ENCODE measurements at regions not wholly inside any gene's neighbourhood (a gene's known extent, or its start where the extent isn't known, plus 50 kb on each side); places are given as distances from the start of the nearest gene placed in this dataset.
"Not testable (repeated sequence)": the region's sequence is repeated elsewhere in the genome, so short reads cannot be mapped to it uniquely, and the experiment has no call there.

- ChIA-PET POLR2A (no interaction called here), SMC1A (ENCODE audit: uncharacterized antibody, unreplicated experiment) (no interaction called here), RAD21 (ENCODE audit: unreplicated experiment) (no interaction called here), CTCF (no interaction called here)
- H2AFZ ChIP-seq (ENCODE audit: control insufficient read depth, low read depth, low read length): no peak overlapping the region
- no peak for ATAC-seq
- no peaks in the 10 kb centered on the region for H3K27me3 ChIP-seq (replicated peaks in 1 of 2; ENCODE audit: control insufficient read depth in 2 of 2, insufficient read depth in 2 of 2, low read length in 1 of 2)
- no peak for TF ChIP-seq ZNF274 (IDR thresholded peaks at IDR 0.05; ENCODE audit: insufficient read depth, insufficient read length)
- no peaks in the 10 kb centered on the region for H3K36me3 ChIP-seq (ENCODE audit: control insufficient read depth in 2 of 2, insufficient read depth in 2 of 2, low read length in 1 of 2)
- no peak overlapping the region for H3K4me2 ChIP-seq (ENCODE audit: control insufficient read depth, insufficient read depth)
- no peaks in the 10 kb centered on the region for H4K20me1 ChIP-seq (ENCODE audit: control insufficient read depth, insufficient read depth)
- no peak for FAIRE-seq
- in situ Hi-C loops (cut with MboI): no loop called here
- no peak overlapping the region for H3K9ac ChIP-seq (ENCODE audit: control insufficient read depth, insufficient read depth, low read length)
- DNase-seq (ENCODE audit: low read depth, low spot score): no peak
- no peak overlapping the region for H3K27ac ChIP-seq (ENCODE audit: control insufficient read depth, insufficient read depth)
- no peaks in the 10 kb centered on the region for H3K4me1 ChIP-seq (ENCODE audit: control insufficient read depth, insufficient read depth, low read length)
- H3K4me3 ChIP-seq: no peak overlapping the region
- 0% methylated on average over 1 of the region's 2 CpGs for WGBS (ENCODE audit: insufficient coverage, insufficient replicate concordance, low lambda C conversion rate, missing lambda C conversion rate)
- no peaks in the 10 kb centered on the region for H3K79me2 ChIP-seq (ENCODE audit: control insufficient read depth, insufficient read depth, low read length)
- no TSS peak for BruUV-seq (replicated peaks)
- intact Hi-C loops (cut with micrococcal nuclease; ENCODE audit: unreplicated experiment): no loop called here
- H3K9me3 ChIP-seq (replicated peaks; ENCODE audit: control insufficient read depth, insufficient read depth, low read length): no peaks in the 10 kb centered on the region
Measured at GRCh38 chr4:19557161-19557560, 694.5 kb upstream of the SLIT2 start.

- H2AFZ ChIP-seq (ENCODE audit: control insufficient read depth, low read depth, low read length); intact Hi-C loops (cut with micrococcal nuclease; ENCODE audit: unreplicated experiment); ATAC-seq; H3K79me2 ChIP-seq (ENCODE audit: control insufficient read depth, insufficient read depth, low read length); SMC1A ChIA-PET (ENCODE audit: uncharacterized antibody, unreplicated experiment); H3K4me3 ChIP-seq; H4K20me1 ChIP-seq (ENCODE audit: control insufficient read depth, insufficient read depth); POLR2A ChIA-PET; DNase-seq (ENCODE audit: low read depth, low spot score); H3K9ac ChIP-seq (ENCODE audit: control insufficient read depth, insufficient read depth, low read length); in situ Hi-C loops (cut with MboI); H3K4me2 ChIP-seq (ENCODE audit: control insufficient read depth, insufficient read depth); BruUV-seq (replicated peaks); H3K4me1 ChIP-seq (ENCODE audit: control insufficient read depth, insufficient read depth, low read length); H3K36me3 ChIP-seq (ENCODE audit: control insufficient read depth in 2 of 2, insufficient read depth in 2 of 2, low read length in 1 of 2); FAIRE-seq; H3K9me3 ChIP-seq (replicated peaks; ENCODE audit: control insufficient read depth, insufficient read depth, low read length); H3K27me3 ChIP-seq (replicated peaks in 1 of 2; ENCODE audit: control insufficient read depth in 2 of 2, insufficient read depth in 2 of 2, low read length in 1 of 2); CTCF ChIA-PET; H3K27ac ChIP-seq (ENCODE audit: control insufficient read depth, insufficient read depth); RAD21 ChIA-PET (ENCODE audit: unreplicated experiment): not testable (repeated sequence)
- 38% methylated on average over 10 of the region's 10 CpGs for WGBS (ENCODE audit: insufficient coverage, insufficient replicate concordance, low lambda C conversion rate, missing lambda C conversion rate)
Measured at GRCh38 chr4:19556276-19556675, 695.4 kb upstream of the SLIT2 start.

- FAIRE-seq: no peak
- in situ Hi-C loops (cut with MboI): no loop called here
- no TSS peak for BruUV-seq (replicated peaks)
- H3K9me3 ChIP-seq (replicated peaks; ENCODE audit: control insufficient read depth, insufficient read depth, low read length): no peaks in the 10 kb centered on the region
- no peak overlapping the region for H3K9ac ChIP-seq (ENCODE audit: control insufficient read depth, insufficient read depth, low read length)
- no peaks in the 10 kb centered on the region for H3K27me3 ChIP-seq (replicated peaks in 1 of 2; ENCODE audit: control insufficient read depth in 2 of 2, insufficient read depth in 2 of 2, low read length in 1 of 2)
- ChIA-PET RAD21 (ENCODE audit: unreplicated experiment) (no interaction called here), POLR2A (no interaction called here), CTCF (no interaction called here), SMC1A (ENCODE audit: uncharacterized antibody, unreplicated experiment) (no interaction called here)
- no peaks in the 10 kb centered on the region for H4K20me1 ChIP-seq (ENCODE audit: control insufficient read depth, insufficient read depth)
- H3K36me3 ChIP-seq (ENCODE audit: control insufficient read depth in 2 of 2, insufficient read depth in 2 of 2, low read length in 1 of 2): no peaks in the 10 kb centered on the region
- no peak overlapping the region for H3K27ac ChIP-seq (ENCODE audit: control insufficient read depth, insufficient read depth)
- DNase-seq (ENCODE audit: low read depth, low spot score): no peak
- no peak overlapping the region for H3K4me3 ChIP-seq
- H3K79me2 ChIP-seq (ENCODE audit: control insufficient read depth, insufficient read depth, low read length): no peaks in the 10 kb centered on the region
- intact Hi-C loops (cut with micrococcal nuclease; ENCODE audit: unreplicated experiment): no loop called here
- 31% methylated on average over 2 of the region's 2 CpGs for WGBS (ENCODE audit: insufficient coverage, insufficient replicate concordance, low lambda C conversion rate, missing lambda C conversion rate)
- H3K4me1 ChIP-seq (ENCODE audit: control insufficient read depth, insufficient read depth, low read length): no peaks in the 10 kb centered on the region
- no peak overlapping the region for H2AFZ ChIP-seq (ENCODE audit: control insufficient read depth, low read depth, low read length)
- no peak overlapping the region for H3K4me2 ChIP-seq (ENCODE audit: control insufficient read depth, insufficient read depth)
- no peak for ATAC-seq
- TF ChIP-seq CHD4 (IDR thresholded peaks at IDR 0.05) (no peak), FOXM1 (IDR thresholded peaks at IDR 0.05; ENCODE audit: low read depth, low read length) (no peak), RUNX3 (IDR thresholded peaks at IDR 0.05; ENCODE audit: low read length) (no peak), ZNF622 (IDR thresholded peaks at IDR 0.05) (no peak), FOS (IDR thresholded peaks at IDR 0.05; ENCODE audit: borderline replicate concordance, extremely low read depth, insufficient read length) (no peak), BMI1 (IDR thresholded peaks at IDR 0.05; ENCODE audit: borderline replicate concordance) (no peak), RFX5 (IDR thresholded peaks at IDR 0.05; ENCODE audit: low read depth, low read length) (no peak), KDM1A (IDR thresholded peaks at IDR 0.05; ENCODE audit: borderline replicate concordance) (no peak), ZNF592 (IDR thresholded peaks at IDR 0.05) (no peak)
Measured at GRCh38 chr4:19547463-19547862, 704.2 kb upstream of the SLIT2 start.

Data from GM12878 (cell line).